VCaP (cell line): ENCODE measurements at regions not wholly inside any gene's neighbourhood (a gene's known extent, or its start where the extent isn't known, plus 50 kb on each side); places are given as distances from the start of the nearest gene placed in this dataset.

Source experiments
- H3K27ac ChIP-seq: fragments of 450-650 bp; 2 replicates; pipeline ENCODE4 v1.5.1; 2017
- TF ChIP-seq, protein P1 (sequence below): fragments of 450-650 bp; conservative IDR thresholded peaks from 2 replicates; pipeline ENCODE4 v1.5.1; 2017; ENCODE audit warnings: mild to moderate bottlenecking, moderate library complexity

DNA sequence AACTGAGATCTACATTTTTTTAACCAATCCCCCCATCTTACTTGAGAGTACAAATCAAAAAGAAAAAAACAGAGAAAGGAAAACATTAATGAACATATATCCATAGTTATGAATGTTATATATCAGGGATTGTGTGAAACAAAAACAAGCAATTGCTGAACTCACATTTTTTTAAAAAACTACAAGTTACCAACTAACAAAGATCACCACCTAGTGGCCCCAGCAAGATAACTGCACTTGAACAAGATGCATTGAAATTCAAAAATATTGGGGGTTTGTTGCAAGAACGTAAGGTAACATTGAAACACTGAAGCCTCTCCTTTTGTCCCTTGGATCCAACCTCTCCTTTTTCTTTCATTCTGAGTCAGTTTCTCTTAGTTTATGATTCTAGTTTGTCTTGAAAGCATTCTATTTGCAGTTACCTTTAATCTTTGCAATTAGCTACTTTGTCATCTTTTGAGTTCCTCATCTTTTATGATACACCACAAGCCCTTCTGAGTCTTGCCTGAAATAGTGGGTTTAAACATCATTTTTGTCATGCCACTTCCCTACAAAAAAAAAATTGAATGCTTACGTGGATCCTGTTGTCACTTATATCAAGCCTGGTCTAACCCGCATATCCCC is 87.3 kb upstream of the TES start:
- TF ChIP-seq, protein P1, sequence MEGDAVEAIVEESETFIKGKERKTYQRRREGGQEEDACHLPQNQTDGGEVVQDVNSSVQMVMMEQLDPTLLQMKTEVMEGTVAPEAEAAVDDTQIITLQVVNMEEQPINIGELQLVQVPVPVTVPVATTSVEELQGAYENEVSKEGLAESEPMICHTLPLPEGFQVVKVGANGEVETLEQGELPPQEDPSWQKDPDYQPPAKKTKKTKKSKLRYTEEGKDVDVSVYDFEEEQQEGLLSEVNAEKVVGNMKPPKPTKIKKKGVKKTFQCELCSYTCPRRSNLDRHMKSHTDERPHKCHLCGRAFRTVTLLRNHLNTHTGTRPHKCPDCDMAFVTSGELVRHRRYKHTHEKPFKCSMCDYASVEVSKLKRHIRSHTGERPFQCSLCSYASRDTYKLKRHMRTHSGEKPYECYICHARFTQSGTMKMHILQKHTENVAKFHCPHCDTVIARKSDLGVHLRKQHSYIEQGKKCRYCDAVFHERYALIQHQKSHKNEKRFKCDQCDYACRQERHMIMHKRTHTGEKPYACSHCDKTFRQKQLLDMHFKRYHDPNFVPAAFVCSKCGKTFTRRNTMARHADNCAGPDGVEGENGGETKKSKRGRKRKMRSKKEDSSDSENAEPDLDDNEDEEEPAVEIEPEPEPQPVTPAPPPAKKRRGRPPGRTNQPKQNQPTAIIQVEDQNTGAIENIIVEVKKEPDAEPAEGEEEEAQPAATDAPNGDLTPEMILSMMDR, result peak; percentile 87
- no peak overlapping the region for H3K27ac ChIP-seq

DNA sequence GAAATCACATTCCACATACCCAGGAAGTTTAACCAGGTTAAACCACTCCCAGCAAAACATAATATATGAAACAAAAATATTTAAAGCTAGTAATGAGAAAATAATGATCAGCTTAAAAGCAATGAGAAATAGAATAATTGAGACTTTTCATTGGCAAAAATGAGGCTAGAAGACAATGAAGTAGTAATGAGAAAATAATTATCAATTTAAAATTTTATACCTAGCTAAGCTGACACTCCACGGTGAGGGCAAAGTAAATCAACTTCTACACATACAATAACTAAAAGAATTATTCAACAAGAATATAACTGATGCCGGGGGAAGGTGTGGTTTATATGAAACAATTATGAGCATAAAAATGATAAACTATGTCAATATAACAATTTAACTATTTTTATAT is 82.2 kb upstream of the TES start:
- TF ChIP-seq, protein P1, result no peak
- H3K27ac ChIP-seq, result no peak overlapping the region

DNA sequence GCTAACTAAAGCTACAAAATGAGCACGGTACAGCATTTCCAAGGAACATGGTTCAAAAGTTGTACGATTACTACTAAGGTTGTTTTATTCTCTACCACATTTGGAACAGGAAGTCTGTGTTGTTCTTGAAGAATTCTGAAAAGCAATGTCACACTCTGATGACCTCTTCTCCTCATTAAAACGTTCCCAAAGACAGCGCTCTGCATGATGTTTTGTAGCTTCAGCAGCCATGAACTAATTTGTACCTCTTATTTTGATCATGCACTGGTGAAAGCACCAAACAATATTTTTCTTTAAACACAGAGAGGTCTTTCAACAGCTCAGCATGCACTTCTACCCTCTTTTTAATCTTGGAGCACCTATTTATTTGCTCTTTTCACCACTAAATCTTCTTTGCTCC is 75.0 kb upstream of the TES start:
- no peak overlapping the region for H3K27ac ChIP-seq
- TF ChIP-seq, protein P1, result no peak

DNA sequence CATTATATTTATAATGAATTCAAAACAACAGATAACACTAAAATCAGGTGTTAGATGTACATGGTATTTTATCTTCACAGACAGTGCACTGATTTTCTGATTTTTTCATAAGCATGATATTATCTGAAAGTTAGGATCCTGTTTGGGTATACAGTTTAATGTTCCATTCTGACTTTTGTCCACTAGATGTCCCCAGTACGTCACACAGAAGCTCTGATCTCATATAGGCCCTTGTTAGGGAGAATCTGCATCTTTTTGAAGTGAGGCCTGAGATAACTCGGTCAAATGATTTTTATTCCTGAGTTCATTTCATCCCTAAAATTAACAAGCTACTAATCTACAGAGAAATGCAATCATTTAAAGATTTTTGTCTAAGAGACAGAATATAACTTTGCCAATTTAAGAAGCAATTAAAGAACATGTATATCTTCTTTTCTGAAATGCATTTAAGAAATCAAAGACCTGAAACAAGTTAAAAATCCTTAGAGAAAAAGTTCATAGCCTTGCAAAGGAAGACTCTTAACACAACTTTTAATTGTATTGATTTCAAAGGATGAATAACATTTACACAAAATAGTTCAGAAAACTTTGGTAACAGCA is 72.0 kb upstream of the TES start:
- TF ChIP-seq, protein P1, result peak; percentile 96
- no peak overlapping the region for H3K27ac ChIP-seq

DNA sequence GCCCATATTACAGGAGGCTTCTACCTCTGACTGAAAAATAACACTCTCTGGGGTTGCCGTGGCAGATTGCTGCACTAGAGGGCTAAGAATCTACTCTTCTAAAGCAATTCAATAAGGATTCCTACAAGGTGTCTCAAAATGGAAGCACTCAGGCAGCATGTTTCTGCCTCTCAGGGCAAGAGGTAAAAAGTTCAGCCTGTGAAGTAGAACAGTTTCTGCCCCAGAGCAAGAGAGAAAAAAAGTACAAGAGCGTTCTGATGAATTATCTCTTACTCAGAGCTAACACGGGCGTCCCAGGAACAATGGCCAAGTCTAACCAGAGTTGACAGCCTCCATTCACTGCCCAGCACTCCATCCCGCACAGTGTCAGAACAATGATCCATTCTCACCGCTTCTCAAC is 71.3 kb upstream of the TES start:
- no peak overlapping the region for H3K27ac ChIP-seq
- TF ChIP-seq, protein P1, result no peak

DNA sequence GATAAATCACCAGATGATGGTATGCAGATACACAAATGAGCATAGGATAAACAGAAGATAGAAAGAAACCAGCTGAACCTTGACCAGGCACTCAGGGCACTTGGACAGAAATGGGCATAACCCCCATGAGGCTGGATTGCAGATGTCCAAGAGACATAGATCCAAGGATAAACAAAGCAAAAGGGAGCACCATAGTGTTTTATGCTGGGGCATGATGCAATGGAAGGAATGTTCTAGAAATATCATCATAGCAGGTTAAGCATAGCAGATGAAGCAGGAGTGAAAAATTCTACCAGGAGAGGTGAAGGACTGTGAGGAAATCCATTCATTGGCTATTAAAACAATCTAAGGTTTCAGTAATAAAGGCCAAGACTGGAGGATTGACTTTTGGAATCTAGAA is 70.5 kb upstream of the TES start:
- TF ChIP-seq, protein P1, result no peak
- H3K27ac ChIP-seq, result no peak overlapping the region

DNA sequence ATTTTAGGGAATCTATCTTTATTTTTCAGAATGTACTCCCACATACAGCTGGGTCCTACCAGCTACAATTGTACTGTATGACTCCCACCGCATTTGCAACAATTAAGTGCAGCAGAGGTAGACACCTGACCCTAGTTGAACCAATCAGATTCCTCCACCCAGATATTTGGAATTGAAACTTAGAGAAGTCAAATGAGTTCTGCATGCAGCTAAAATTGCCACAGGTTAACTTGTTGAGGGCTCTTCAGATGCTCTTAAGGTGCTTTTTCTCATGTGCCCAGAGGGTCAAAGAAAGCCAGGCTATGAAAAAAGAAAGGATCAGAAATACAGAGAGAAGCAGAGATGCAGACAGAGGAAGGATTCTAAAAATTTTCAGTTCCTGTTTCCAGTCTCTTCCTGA is 68.0 kb upstream of the TES start:
- no peak overlapping the region for H3K27ac ChIP-seq
- TF ChIP-seq, protein P1, result no peak
